Parathyroid adenoma (tissue), 2 donors: ENCODE measurements at regions not wholly inside any gene's neighbourhood (a gene's known extent, or its start where the extent isn't known, plus 50 kb on each side); places are given as distances from the start of the nearest gene placed in this dataset.
"Not testable (repeated sequence)": the region's sequence is repeated elsewhere in the genome, so short reads cannot be mapped to it uniquely, and the experiment has no call there.

Experiments used
- H2AFZ ChIP-seq: fragments of 300-600 bp; sonication (generic); one replicate; pipeline ENCODE4 v1.7.0; 2017; ENCODE audit warnings: antibody characterized with exemption, mild to moderate bottlenecking
- H3K27ac ChIP-seq: fragments of 300-600 bp; sonication (generic); one replicate; pipeline ENCODE4 v1.7.0; 2017
- H3K27me3 ChIP-seq: fragments of 300-600 bp; sonication (generic); one replicate; pipeline ENCODE4 v1.7.0; 2017; ENCODE audit warnings: low read length; ENCODE audit not compliant: control insufficient read depth, insufficient read depth
- H3K36me3 ChIP-seq: fragments of 300-600 bp; sonication (generic); one replicate; pipeline ENCODE4 v1.7.0; 2017; ENCODE audit warnings: low read length; ENCODE audit not compliant: control insufficient read depth, insufficient read depth
- H3K4me1 ChIP-seq: fragments of 300-600 bp; sonication (generic); one replicate; pipeline ENCODE4 v1.7.0; 2017; ENCODE audit warnings: control low read depth
- H3K4me2 ChIP-seq: fragments of 300-600 bp; sonication (generic); one replicate; pipeline ENCODE4 v1.7.0; 2017; ENCODE audit warnings: low read length
- H3K4me3 ChIP-seq: fragments of 300-600 bp; sonication (generic); one replicate; pipeline ENCODE4 v1.7.0; 2017; ENCODE audit warnings: low read depth, low read length
- H3K79me2 ChIP-seq: fragments of 300-600 bp; sonication (generic); one replicate; pipeline ENCODE4 v1.7.0; 2017; ENCODE audit warnings: control low read depth
- H3K9ac ChIP-seq: fragments of 300-600 bp; sonication (generic); one replicate; pipeline ENCODE4 v1.7.0; 2017; ENCODE audit warnings: mild to moderate bottlenecking
- H3K9me3 ChIP-seq: fragments of 300-600 bp; sonication (generic); one replicate; pipeline ENCODE4 v1.7.0; 2017; ENCODE audit warnings: low read length; ENCODE audit not compliant: control insufficient read depth
- TF ChIP-seq, protein P1 (sequence below): fragments of 300-600 bp; sonication (generic); IDR thresholded peaks from one replicate; pipeline ENCODE4 v1.7.0; 2017; ENCODE audit warnings: antibody characterized with exemption, mild to moderate bottlenecking
- donor health status: primary hyperparathyroidism.

- TF ChIP-seq, protein P1, sequence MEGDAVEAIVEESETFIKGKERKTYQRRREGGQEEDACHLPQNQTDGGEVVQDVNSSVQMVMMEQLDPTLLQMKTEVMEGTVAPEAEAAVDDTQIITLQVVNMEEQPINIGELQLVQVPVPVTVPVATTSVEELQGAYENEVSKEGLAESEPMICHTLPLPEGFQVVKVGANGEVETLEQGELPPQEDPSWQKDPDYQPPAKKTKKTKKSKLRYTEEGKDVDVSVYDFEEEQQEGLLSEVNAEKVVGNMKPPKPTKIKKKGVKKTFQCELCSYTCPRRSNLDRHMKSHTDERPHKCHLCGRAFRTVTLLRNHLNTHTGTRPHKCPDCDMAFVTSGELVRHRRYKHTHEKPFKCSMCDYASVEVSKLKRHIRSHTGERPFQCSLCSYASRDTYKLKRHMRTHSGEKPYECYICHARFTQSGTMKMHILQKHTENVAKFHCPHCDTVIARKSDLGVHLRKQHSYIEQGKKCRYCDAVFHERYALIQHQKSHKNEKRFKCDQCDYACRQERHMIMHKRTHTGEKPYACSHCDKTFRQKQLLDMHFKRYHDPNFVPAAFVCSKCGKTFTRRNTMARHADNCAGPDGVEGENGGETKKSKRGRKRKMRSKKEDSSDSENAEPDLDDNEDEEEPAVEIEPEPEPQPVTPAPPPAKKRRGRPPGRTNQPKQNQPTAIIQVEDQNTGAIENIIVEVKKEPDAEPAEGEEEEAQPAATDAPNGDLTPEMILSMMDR, result no peak
- Histone ChIP-seq H3K4me3 (no peak overlapping the region), H3K9ac (no peak overlapping the region), H3K79me2 (no peaks in the 10 kb centered on the region), H3K4me2 (no peak overlapping the region), H3K4me1 (no peaks in the 10 kb centered on the region), H3K27ac (no peak overlapping the region), H2AFZ (no peak overlapping the region), H3K36me3 (no peaks in the 10 kb centered on the region), H3K27me3 (no peaks in the 10 kb centered on the region), H3K9me3 (no peaks in the 10 kb centered on the region)
These were observed 72.3 kb upstream of the FAM13C start for GRCh38 chr10:59434463-59435321.

GRCh38 chr10:59433720-59434428, 71.5 kb upstream of the FAM13C start:
- Histone ChIP-seq H3K4me1 (no peaks in the 10 kb centered on the region), H3K79me2 (no peaks in the 10 kb centered on the region), H3K27me3 (no peaks in the 10 kb centered on the region), H3K4me3 (no peak overlapping the region), H3K4me2 (no peak overlapping the region), H3K9me3 (no peaks in the 10 kb centered on the region), H3K36me3 (no peaks in the 10 kb centered on the region), H2AFZ (no peak overlapping the region), H3K9ac (no peak overlapping the region), H3K27ac (no peak overlapping the region)
- TF ChIP-seq, protein P1, result no peak

GRCh38 chr10:59432207-59432900, 70.0 kb upstream of the FAM13C start:
- Histone ChIP-seq H3K9me3 (no peaks in the 10 kb centered on the region), H3K4me2 (no peak overlapping the region), H3K4me1 (no peaks in the 10 kb centered on the region), H3K4me3 (no peak overlapping the region), H3K9ac (no peak overlapping the region), H3K27me3 (no peaks in the 10 kb centered on the region), H2AFZ (no peak overlapping the region), H3K79me2 (no peaks in the 10 kb centered on the region), H3K27ac (no peak overlapping the region), H3K36me3 (no peaks in the 10 kb centered on the region)
- TF ChIP-seq, protein P1, result no peak

DNA sequence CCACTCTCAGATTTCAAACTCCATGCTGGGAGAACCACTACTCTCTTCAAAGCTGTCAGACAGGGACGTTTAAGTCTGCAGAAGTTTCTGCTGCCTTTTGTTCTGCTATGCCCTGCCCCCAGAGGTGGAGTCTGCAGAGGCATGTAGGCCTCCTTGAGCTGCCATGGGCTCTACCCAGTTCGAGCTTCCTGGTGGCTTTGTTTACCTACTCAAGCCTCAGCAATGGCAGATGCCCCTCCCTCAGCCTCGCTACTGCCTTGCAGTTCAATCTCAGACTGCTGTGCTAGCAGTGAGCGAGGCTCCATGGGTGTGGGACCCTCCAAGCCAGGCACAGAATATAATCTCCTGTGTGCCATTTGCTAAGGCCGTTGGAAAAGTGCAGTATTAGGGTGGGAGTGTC, 51.4 kb upstream of the FAM13C start:
- H3K36me3 ChIP-seq, H3K79me2 ChIP-seq, H3K27me3 ChIP-seq, H3K4me1 ChIP-seq, H3K27ac ChIP-seq, H3K4me3 ChIP-seq, H3K9ac ChIP-seq, H3K4me2 ChIP-seq, H2AFZ ChIP-seq, H3K9me3 ChIP-seq: not testable (repeated sequence)
